ENCODE measurements at regions not wholly inside any gene's neighbourhood (a gene's known extent, or its start where the extent isn't known, plus 50 kb on each side); places are given as distances from the start of the nearest gene placed in this dataset.

- Histone ChIP-seq H3K9ac (replicated peaks; ENCODE audit: extremely low read depth, insufficient read depth, low read length) (no peak overlapping the region), H3K79me2 (ENCODE audit: control insufficient read depth, insufficient read depth, low read length) (no peaks in the 10 kb centered on the region), H3K36me3 (ENCODE audit: control insufficient read depth in 2 of 2, extremely low read depth in 1 of 2, insufficient read depth in 2 of 2, low read length in 2 of 2) (no peaks in the 10 kb centered on the region), H3K4me1 (ENCODE audit: control insufficient read depth, extremely low read depth, insufficient read depth, low read length) (no peaks in the 10 kb centered on the region), H4K20me1 (replicated peaks; ENCODE audit: control insufficient read depth, extremely low read depth, insufficient read depth, low read length) (no peaks in the 10 kb centered on the region), H3K4me3 (replicated peaks in 1 of 3; ENCODE audit: insufficient read depth in 1 of 3, low read depth in 1 of 3, low read length in 3 of 3) (no peak overlapping the region), H3K4me2 (ENCODE audit: insufficient read depth, low read length) (no peak overlapping the region), H3K9me1 (replicated peaks; ENCODE audit: control insufficient read depth, extremely low read depth, insufficient read depth, low read length) (no peaks in the 10 kb centered on the region), H3K27ac (ENCODE audit: insufficient read depth, low read depth, low read length) (no peak overlapping the region), H3K27me3 (ENCODE audit: control insufficient read depth in 2 of 2, insufficient read depth in 2 of 2, low read length in 2 of 2) (no peaks in the 10 kb centered on the region), H3K9me3 (replicated peaks; ENCODE audit: control insufficient read depth, insufficient read depth, low read length) (no peaks in the 10 kb centered on the region), H2AFZ (ENCODE audit: low read depth, low read length) (no peak overlapping the region)
- no peak for TF ChIP-seq EZH2 (IDR thresholded peaks at IDR 0.05; ENCODE audit: borderline replicate concordance, low read depth, low read length, severe bottlenecking)
- TF ChIP-seq JUN (IDR thresholded peaks at IDR 0.05; ENCODE audit: borderline replicate concordance, insufficient read depth, insufficient read length, low read depth) = no peak
- intact Hi-C loops (cut with micrococcal nuclease) = no loop called here
- FAIRE-seq (no peak), DNase-seq (ENCODE audit: low read depth, low spot score) (no peak)
- BruUV-seq (replicated peaks) = no TSS peak
- ChIA-PET POLR2A (no interaction called here), CTCF (no interaction called here)
- dilution Hi-C loops (cut with MboI; ENCODE audit: extremely low pct_ligation_motif_present, low sequenced_read_pairs) = no loop called here
Observed at GRCh38 chr11:113614097-113614496, 92.0 kb downstream of the TMPRSS5 start.

- Histone ChIP-seq H2AFZ (ENCODE audit: low read depth, low read length) (no peak overlapping the region), H3K9ac (replicated peaks; ENCODE audit: extremely low read depth, insufficient read depth, low read length) (no peak overlapping the region), H3K4me1 (ENCODE audit: control insufficient read depth, extremely low read depth, insufficient read depth, low read length) (no peaks in the 10 kb centered on the region), H3K27me3 (ENCODE audit: control insufficient read depth in 2 of 2, insufficient read depth in 2 of 2, low read length in 2 of 2) (no peaks in the 10 kb centered on the region), H4K20me1 (replicated peaks; ENCODE audit: control insufficient read depth, extremely low read depth, insufficient read depth, low read length) (no peaks in the 10 kb centered on the region), H3K79me2 (ENCODE audit: control insufficient read depth, insufficient read depth, low read length) (no peaks in the 10 kb centered on the region), H3K36me3 (ENCODE audit: control insufficient read depth in 2 of 2, extremely low read depth in 1 of 2, insufficient read depth in 2 of 2, low read length in 2 of 2) (no peaks in the 10 kb centered on the region), H3K27ac (ENCODE audit: insufficient read depth, low read depth, low read length) (no peak overlapping the region), H3K4me2 (ENCODE audit: insufficient read depth, low read length) (no peak overlapping the region), H3K9me3 (replicated peaks; ENCODE audit: control insufficient read depth, insufficient read depth, low read length) (no peaks in the 10 kb centered on the region), H3K4me3 (replicated peaks in 1 of 3; ENCODE audit: insufficient read depth in 1 of 3, low read depth in 1 of 3, low read length in 3 of 3) (no peak overlapping the region), H3K9me1 (replicated peaks; ENCODE audit: control insufficient read depth, extremely low read depth, insufficient read depth, low read length) (no peaks in the 10 kb centered on the region)
- intact Hi-C loops (cut with micrococcal nuclease) = no loop called here
- no TSS peak for BruUV-seq (replicated peaks)
- no peak for DNase-seq (ENCODE audit: low read depth, low spot score)
- ChIA-PET POLR2A (no interaction called here), CTCF (no interaction called here)
- dilution Hi-C loops (cut with MboI; ENCODE audit: extremely low pct_ligation_motif_present, low sequenced_read_pairs) = no loop called here
- no peak for TF ChIP-seq EZH2 (IDR thresholded peaks at IDR 0.05; ENCODE audit: borderline replicate concordance, low read depth, low read length, severe bottlenecking)
- no peak for TF ChIP-seq POLR2A (IDR thresholded peaks at IDR 0.05; ENCODE audit: low read depth, low read length)
- TF ChIP-seq JUN (IDR thresholded peaks at IDR 0.05; ENCODE audit: borderline replicate concordance, insufficient read depth, insufficient read length, low read depth) = no peak
- no peak for TF ChIP-seq GATA2 (IDR thresholded peaks at IDR 0.05; ENCODE audit: insufficient read depth, insufficient read length, low read depth, low read length)
- no peak for TF ChIP-seq FOS (IDR thresholded peaks at IDR 0.05; ENCODE audit: borderline replicate concordance, insufficient read depth, low read length)
- no peak for TF ChIP-seq MYC (IDR thresholded peaks at IDR 0.05; ENCODE audit: low read depth, low read length)
- TF ChIP-seq MAX (IDR thresholded peaks at IDR 0.05; ENCODE audit: insufficient read depth, insufficient read length) = no peak
- TF ChIP-seq POLR2AphosphoS5 (IDR thresholded peaks at IDR 0.05; ENCODE audit: insufficient read depth, low read depth, low read length) = no peak
- TF ChIP-seq CTCF (IDR thresholded peaks at IDR 0.05; ENCODE audit: extremely low read depth in 1 of 2, insufficient read depth in 1 of 2, low read depth in 1 of 2, low read length in 2 of 2) = no peak
- FAIRE-seq = no peak
Observed at GRCh38 chr11:113613619-113614018, 92.5 kb downstream of the TMPRSS5 start.

Data from endothelial cell of umbilical vein (primary cell).